ENCODE measurements at regions not wholly inside any gene's neighbourhood (a gene's known extent, or its start where the extent isn't known, plus 50 kb on each side); places are given as distances from the start of the nearest gene placed in this dataset.
A peak's percentile ranks its signal among the peaks of the same experiment; 100 is the strongest.

- no peaks in the 10 kb centered on the region for H3K9me3 Mint-ChIP-seq
- no peak for TF ChIP-seq AFF4 (CRISPR knock-in tag; IDR thresholded peaks at IDR 0.05; ENCODE audit: borderline replicate concordance)
- no peak for TF ChIP-seq ZNF138 (CRISPR knock-in tag; conservative IDR thresholded peaks at IDR 0.05)
- TF ChIP-seq ARID4B (CRISPR knock-in tag; IDR thresholded peaks at IDR 0.05; ENCODE audit: borderline replicate concordance): no peak
- no peak for TF ChIP-seq PRDM15 (CRISPR knock-in tag; IDR thresholded peaks at IDR 0.05)
- no peak for TF ChIP-seq ZNF423 (CRISPR knock-in tag; IDR thresholded peaks at IDR 0.05)
- no peak for TF ChIP-seq E2F5 (CRISPR knock-in tag; IDR thresholded peaks at IDR 0.05)
- no peak for TF ChIP-seq MXD4 (CRISPR knock-in tag; IDR thresholded peaks at IDR 0.05; ENCODE audit: borderline replicate concordance)
- TF ChIP-seq NR1H2 (CRISPR knock-in tag; IDR thresholded peaks at IDR 0.05): no peak
- TF ChIP-seq ZNF512 (CRISPR knock-in tag; IDR thresholded peaks at IDR 0.05; ENCODE audit: borderline replicate concordance): no peak
- no peak for TF ChIP-seq TP53 (CRISPR knock-in tag; IDR thresholded peaks at IDR 0.05)
- TF ChIP-seq NR2C2 (CRISPR knock-in tag; IDR thresholded peaks at IDR 0.05): no peak
- TF ChIP-seq FOXP1 (CRISPR knock-in tag; IDR thresholded peaks at IDR 0.05; ENCODE audit: borderline replicate concordance): no peak
- no peak for TF ChIP-seq OVOL2 (CRISPR knock-in tag; IDR thresholded peaks at IDR 0.05; ENCODE audit: borderline replicate concordance)
- TF ChIP-seq KAT7 (CRISPR knock-in tag; IDR thresholded peaks at IDR 0.05; ENCODE audit: borderline replicate concordance): no peak
- TF ChIP-seq ETV6 (CRISPR knock-in tag; IDR thresholded peaks at IDR 0.05): no peak
- TF ChIP-seq IRF1 (CRISPR knock-in tag; IDR thresholded peaks at IDR 0.05): no peak
- TF ChIP-seq CBFB (CRISPR knock-in tag; IDR thresholded peaks at IDR 0.05; ENCODE audit: low read depth): no peak
- TF ChIP-seq GABPB1 (CRISPR knock-in tag; IDR thresholded peaks at IDR 0.05): no peak
- TF ChIP-seq JAZF1 (CRISPR knock-in tag; IDR thresholded peaks at IDR 0.05): no peak
- ChIA-PET POLR2A (no interaction called here), CTCF (interaction anchor here (0.8 to 3.9 kb wide), 8 partner anchors 10 to 388 kb away, joined by 3 to 53 read pairs (median 5); no protein-coding TSS in a partner anchor)
- H3K36me3 Mint-ChIP-seq: no peaks in the 10 kb centered on the region
- peaks cover 6% of the 10 kb centered on the region for H3K4me1 Mint-ChIP-seq
- no peak overlapping the region for H3K4me3 Mint-ChIP-seq
- ATAC-seq: peak; percentile 95
- peak; percentile 23 for DNase-seq (ENCODE audit: low spot score)
- H3K27ac Mint-ChIP-seq: no peak overlapping the region
- no peaks in the 10 kb centered on the region for H3K27me3 Mint-ChIP-seq (ENCODE audit: low read depth)
Observed at GRCh38 chr2:215839816-215840215, 173.5 kb downstream of the MREG start.
